ENCODE measurements at regions not wholly inside any gene's neighbourhood (a gene's known extent, or its start where the extent isn't known, plus 50 kb on each side); places are given as distances from the start of the nearest gene placed in this dataset.

DNA sequence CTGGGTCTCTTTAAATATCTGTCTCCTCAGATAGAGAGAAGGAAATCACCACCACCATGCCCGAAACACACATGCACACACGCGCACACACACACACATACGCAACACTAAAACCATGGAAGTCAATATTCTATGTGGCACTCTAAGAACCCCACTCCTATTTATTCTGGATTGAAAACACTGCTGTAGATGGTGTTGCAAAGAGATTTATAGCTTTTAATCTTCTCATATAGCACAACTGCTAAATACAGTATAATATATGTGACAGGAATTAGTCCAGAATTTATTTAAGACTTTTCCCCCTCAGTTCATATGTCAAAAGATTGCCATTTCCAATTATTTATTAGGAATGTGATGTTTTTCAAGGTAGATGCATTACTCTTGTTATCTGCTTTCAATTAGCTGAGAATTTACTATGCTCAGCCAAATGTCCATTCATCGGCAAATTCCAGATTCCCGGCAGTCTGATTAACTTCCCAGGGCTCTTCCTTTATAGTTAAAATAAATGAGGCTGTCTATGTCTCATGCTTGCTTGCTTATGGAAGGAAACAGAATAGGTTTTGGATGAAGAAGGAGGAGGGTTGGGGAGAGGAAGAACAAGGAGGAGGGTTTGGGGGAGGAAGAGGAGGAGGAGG is 115.4 kb upstream of the NDP start:
- no peak for TF ChIP-seq POLR2A (IDR thresholded peaks at IDR 0.05)
- TF ChIP-seq, protein P1, sequence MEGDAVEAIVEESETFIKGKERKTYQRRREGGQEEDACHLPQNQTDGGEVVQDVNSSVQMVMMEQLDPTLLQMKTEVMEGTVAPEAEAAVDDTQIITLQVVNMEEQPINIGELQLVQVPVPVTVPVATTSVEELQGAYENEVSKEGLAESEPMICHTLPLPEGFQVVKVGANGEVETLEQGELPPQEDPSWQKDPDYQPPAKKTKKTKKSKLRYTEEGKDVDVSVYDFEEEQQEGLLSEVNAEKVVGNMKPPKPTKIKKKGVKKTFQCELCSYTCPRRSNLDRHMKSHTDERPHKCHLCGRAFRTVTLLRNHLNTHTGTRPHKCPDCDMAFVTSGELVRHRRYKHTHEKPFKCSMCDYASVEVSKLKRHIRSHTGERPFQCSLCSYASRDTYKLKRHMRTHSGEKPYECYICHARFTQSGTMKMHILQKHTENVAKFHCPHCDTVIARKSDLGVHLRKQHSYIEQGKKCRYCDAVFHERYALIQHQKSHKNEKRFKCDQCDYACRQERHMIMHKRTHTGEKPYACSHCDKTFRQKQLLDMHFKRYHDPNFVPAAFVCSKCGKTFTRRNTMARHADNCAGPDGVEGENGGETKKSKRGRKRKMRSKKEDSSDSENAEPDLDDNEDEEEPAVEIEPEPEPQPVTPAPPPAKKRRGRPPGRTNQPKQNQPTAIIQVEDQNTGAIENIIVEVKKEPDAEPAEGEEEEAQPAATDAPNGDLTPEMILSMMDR (IDR thresholded peaks at IDR 0.05): no peak
